ENCODE measurements at regions not wholly inside any gene's neighbourhood (a gene's known extent, or its start where the extent isn't known, plus 50 kb on each side); places are given as distances from the start of the nearest gene placed in this dataset.

DNA sequence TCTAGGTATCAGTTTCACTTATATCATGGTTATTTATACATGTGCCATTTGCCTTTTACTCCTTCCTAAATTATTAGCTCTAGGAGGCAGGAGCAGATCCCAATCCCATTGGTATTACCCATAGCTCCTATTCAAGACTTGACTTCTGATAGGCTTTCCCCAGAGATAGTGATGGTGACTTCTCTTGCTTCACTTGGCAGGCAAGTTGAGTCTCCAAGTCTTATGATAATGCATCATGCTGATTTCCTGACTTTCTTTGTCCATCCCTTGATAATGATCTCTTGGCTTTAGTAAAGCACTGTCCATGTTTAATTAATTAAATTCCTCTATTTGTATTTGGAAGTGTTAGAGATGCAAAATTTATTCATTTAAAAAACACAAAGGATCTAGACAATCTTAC is 253.5 kb upstream of the ADAMTS5 start:
- CTCF ChIA-PET: interaction anchor here (1.3 kb wide), 1 partner anchor 11 kb away, joined by 3 read pairs; no protein-coding TSS in a partner anchor
- no TSS peak for BruUV-seq (replicated peaks)
- dilution Hi-C loops (cut with MboI; ENCODE audit: extremely low pct_ligation_motif_present, low sequenced_read_pairs): no loop called here
- no peak overlapping the region for H3K4me3 ChIP-seq (replicated peaks in 1 of 3; ENCODE audit: insufficient read depth in 1 of 3, low read depth in 1 of 3, low read length in 3 of 3)
- H3K9me3 ChIP-seq (replicated peaks; ENCODE audit: control insufficient read depth, insufficient read depth, low read length): no peaks in the 10 kb centered on the region
- no peak overlapping the region for H3K27ac ChIP-seq (ENCODE audit: insufficient read depth, low read depth, low read length)
- no peaks in the 10 kb centered on the region for H3K79me2 ChIP-seq (ENCODE audit: control insufficient read depth, insufficient read depth, low read length)
- TF ChIP-seq JUN (IDR thresholded peaks at IDR 0.05; ENCODE audit: borderline replicate concordance, insufficient read depth, insufficient read length, low read depth): no peak
- TF ChIP-seq FOS (IDR thresholded peaks at IDR 0.05; ENCODE audit: borderline replicate concordance, insufficient read depth, low read length): no peak
- TF ChIP-seq, protein P1, sequence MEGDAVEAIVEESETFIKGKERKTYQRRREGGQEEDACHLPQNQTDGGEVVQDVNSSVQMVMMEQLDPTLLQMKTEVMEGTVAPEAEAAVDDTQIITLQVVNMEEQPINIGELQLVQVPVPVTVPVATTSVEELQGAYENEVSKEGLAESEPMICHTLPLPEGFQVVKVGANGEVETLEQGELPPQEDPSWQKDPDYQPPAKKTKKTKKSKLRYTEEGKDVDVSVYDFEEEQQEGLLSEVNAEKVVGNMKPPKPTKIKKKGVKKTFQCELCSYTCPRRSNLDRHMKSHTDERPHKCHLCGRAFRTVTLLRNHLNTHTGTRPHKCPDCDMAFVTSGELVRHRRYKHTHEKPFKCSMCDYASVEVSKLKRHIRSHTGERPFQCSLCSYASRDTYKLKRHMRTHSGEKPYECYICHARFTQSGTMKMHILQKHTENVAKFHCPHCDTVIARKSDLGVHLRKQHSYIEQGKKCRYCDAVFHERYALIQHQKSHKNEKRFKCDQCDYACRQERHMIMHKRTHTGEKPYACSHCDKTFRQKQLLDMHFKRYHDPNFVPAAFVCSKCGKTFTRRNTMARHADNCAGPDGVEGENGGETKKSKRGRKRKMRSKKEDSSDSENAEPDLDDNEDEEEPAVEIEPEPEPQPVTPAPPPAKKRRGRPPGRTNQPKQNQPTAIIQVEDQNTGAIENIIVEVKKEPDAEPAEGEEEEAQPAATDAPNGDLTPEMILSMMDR (IDR thresholded peaks at IDR 0.05; ENCODE audit: extremely low read depth in 1 of 2, insufficient read depth in 1 of 2, low read depth in 1 of 2, low read length in 2 of 2): no peak
- TF ChIP-seq POLR2AphosphoS5 (IDR thresholded peaks at IDR 0.05; ENCODE audit: insufficient read depth, low read depth, low read length): no peak
- no peak for TF ChIP-seq GATA2 (IDR thresholded peaks at IDR 0.05; ENCODE audit: insufficient read depth, insufficient read length, low read depth, low read length)
- TF ChIP-seq EZH2 (IDR thresholded peaks at IDR 0.05; ENCODE audit: borderline replicate concordance, low read depth, low read length, severe bottlenecking): no peak
- TF ChIP-seq POLR2A (IDR thresholded peaks at IDR 0.05; ENCODE audit: low read depth, low read length): no peak
- TF ChIP-seq, protein P2, sequence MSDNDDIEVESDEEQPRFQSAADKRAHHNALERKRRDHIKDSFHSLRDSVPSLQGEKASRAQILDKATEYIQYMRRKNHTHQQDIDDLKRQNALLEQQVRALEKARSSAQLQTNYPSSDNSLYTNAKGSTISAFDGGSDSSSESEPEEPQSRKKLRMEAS (IDR thresholded peaks at IDR 0.05; ENCODE audit: insufficient read depth, insufficient read length): no peak
- TF ChIP-seq MYC (IDR thresholded peaks at IDR 0.05; ENCODE audit: low read depth, low read length): no peak
- intact Hi-C loops (cut with micrococcal nuclease): no loop called here
- POLR2A ChIA-PET: no interaction called here
- H4K20me1 ChIP-seq (replicated peaks; ENCODE audit: control insufficient read depth, extremely low read depth, insufficient read depth, low read length): no peaks in the 10 kb centered on the region
- H3K9ac ChIP-seq (replicated peaks; ENCODE audit: extremely low read depth, insufficient read depth, low read length): no peak overlapping the region
- no peaks in the 10 kb centered on the region for H3K36me3 ChIP-seq (ENCODE audit: control insufficient read depth in 2 of 2, extremely low read depth in 1 of 2, insufficient read depth in 2 of 2, low read length in 2 of 2)
- no peaks in the 10 kb centered on the region for H3K27me3 ChIP-seq (ENCODE audit: control insufficient read depth in 2 of 2, insufficient read depth in 2 of 2, low read length in 2 of 2)
- DNase-seq (ENCODE audit: low read depth, low spot score) (no peak), FAIRE-seq (no peak)
- no peak overlapping the region for H3K4me2 ChIP-seq (ENCODE audit: insufficient read depth, low read length)
- no peaks in the 10 kb centered on the region for H3K4me1 ChIP-seq (ENCODE audit: control insufficient read depth, extremely low read depth, insufficient read depth, low read length)
- H2AFZ ChIP-seq (ENCODE audit: low read depth, low read length): no peak overlapping the region
- H3K9me1 ChIP-seq (replicated peaks; ENCODE audit: control insufficient read depth, extremely low read depth, insufficient read depth, low read length): no peaks in the 10 kb centered on the region
